HS-5 (cell line): ENCODE measurements at regions not wholly inside any gene's neighbourhood (a gene's known extent, or its start where the extent isn't known, plus 50 kb on each side); places are given as distances from the start of the nearest gene placed in this dataset.

Experiments
- DNase-seq: peaks from one replicate; pipeline ENCODE4 v3.0.0-alpha.2; 2012; ENCODE audit warnings: low read depth

DNA sequence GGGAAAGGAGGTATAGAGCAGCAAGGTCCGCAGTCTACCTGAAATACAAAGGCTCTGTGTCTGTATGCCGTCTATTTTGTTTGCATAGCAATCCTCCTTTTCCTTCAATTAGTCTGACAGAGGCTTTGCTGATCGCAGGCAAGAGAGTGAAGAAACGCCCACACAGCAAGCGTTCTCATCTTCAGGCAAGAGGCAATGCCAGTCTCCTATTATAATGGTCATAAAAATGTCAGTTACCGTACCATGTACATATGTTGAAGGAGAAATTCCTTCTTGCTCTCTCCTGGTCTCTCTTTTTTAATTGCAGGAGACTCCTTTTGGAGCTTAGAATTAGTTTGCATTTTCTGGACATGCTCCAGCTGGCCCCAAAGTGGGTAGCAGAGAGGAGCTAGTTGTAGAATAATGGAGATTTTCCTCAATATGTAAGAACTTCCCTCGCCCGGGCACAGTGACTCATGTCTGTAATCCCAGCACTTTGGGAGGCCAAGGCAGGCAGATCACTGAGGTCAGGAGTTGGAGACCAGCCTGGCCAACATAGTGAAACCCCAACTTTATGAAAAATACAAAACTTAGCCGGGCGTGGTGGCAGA lies 139.5 kb downstream of the PFKFB3 start:
- DNase-seq, result no peak

DNA sequence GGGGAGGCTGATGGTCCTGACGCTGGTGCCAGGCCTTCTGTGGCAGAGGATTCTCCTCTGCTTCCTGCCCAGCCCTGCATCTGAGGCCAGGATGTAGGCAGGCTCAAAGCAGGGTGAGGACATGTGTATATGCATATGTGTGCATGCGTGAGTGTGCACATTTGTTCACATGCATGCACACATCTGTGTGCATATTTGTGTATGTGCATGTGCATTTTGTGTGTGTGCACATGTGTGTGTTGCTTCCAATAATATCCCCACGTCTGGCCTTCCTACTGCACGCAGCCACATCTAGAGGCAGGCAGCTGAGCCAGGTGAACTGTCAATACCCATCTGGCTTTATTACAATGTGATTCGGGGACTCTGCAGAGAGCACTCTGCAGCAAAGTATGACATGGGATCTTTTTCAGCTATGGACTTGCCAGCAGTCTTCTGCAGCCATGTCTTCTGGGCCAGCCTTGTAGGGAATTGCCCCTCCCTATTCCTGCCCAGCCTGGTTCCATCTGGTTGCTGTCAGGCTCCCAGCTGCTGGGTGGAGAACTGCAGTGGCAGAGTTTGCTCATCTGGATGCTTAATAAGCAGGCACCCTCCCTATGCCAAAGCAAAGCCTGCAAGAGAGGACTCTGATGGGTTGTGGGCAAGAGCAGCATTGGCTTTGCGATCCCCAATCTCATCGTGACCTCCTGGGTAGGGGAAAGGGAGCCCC lies 140.7 kb downstream of the PFKFB3 start:
- DNase-seq, result no peak

DNA sequence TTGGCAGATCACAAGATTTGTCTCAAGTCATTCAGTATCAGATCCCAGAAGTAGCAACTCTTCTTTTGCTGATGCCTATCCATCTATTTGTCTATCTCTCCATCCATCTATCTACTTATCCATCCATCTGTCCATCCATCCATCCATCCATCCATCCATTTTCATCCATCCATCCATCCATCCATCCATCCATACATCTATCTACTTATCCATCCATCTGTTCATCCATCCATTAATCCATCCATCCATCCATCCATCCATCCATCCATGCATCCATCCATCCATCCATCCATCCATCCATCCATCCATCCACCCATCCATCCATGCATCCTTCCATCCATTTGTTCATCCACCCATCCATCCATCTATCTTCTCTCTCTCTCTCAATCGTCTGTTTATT lies 142.7 kb downstream of the PFKFB3 start:
- DNase-seq, result no peak

DNA sequence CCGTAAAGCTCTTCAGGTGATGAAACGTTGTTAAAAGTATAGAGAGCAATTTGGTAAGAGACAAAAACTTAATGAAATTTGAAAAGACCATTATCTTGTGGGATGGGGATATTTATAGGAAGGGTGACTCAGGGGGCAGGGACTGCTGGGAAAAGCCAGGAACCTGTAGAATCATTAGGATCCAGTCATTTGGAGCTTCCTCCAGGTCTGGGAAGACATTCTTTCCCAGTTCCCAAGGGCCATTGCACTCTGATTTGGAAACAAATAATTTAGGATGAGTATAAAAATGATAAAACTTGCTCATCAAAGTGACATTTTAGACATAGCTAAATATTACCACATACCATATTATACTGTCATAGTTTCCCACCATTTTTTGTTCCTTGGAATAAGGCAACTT lies 143.9 kb downstream of the PFKFB3 start:
- no peak for DNase-seq

DNA sequence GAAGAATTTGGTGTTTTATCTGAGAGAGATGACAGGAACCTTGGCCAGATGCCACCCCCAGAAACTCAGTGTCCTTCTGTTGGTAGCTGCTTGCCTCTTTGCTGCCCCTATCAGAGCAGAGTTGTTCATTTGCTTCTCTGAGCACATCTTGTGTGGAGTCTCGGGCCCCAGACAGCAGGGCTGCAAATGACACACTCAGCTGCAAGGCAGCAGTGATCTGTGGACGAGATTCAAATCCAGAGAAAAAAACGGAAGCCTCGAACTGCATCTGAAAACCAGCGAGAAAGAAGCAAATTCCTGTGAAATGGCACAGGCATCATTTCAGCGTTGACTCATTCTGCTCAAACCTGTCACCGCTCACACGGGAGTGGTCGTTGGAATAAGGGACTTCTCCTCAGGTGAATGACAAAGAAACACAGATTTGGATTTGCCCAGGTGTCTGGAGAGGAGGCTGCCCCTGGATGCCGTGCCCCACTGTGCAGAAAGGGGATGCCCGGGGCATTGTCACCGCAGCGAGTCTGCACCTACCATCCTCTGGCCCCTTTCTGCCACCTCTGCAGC lies 144.7 kb downstream of the PFKFB3 start:
- no peak for DNase-seq

DNA sequence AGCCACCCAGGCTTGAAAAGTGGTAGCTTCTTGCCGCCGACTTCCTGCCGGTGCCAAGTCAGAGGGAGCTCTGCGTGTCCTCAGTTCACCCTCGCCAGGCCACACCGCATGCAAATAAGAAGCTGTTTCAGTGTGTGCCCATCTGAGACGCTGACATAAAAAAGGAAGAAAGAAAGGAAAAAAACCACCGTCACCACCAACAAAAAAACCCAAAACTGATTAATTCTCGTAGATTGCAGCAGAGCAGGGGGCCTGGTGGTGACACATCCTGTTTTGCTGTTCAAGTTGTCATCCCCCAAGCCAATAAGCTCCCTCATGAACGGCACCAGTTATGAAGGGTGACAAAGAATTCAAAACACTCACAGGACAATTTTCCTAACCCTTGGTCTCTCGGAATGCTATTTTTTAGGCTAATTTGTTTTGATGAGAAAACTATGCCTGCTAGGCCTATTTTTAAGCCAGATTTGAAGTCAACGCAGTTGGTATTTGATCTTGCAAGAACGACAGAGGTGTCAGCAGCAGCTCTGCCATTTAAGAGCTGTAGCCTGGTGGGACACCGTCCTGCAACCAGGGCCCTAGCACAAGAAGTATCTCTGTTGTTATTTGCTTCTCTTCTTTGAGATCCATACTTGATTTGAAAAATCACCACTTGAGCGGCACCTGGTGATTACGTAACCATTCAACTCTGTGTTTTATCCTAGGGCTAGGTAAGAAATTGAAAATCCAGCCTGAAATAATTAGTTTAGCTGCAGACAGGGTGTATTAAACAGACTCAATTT lies 145.6 kb downstream of the PFKFB3 start:
- no peak for DNase-seq

DNA sequence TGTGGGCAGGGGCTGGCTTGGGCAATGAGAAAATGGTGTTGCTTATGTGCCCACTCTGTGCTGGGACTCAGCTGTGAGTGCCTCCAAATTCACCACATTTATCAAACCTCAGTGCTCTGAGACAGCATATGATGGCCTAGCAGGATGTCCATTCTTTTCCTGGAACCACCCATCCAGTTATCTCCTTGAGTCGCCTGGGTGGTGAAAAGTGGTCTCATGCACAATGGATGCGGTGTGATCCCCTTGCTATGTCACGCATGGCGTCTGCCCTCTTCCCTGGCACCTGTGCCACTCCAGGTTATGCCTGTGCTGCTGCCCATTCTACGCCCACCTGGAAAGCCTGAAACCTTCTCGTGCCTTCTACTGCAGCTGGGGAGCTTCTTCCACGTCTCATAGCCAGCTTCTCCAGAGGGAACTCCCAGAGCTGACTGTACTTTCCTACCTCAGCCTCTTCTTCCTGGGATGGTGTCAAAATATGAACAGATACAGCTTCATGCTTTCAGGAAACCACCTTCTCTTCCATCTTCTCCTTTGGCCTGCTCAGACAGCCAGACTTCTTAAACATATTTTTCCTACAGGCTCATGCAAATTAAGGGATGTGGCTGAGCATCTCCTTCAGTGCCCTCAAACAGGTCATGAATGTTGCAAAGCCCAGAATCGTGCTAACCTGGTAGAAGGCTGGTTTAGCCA lies 147.3 kb downstream of the PFKFB3 start:
- no peak for DNase-seq

DNA sequence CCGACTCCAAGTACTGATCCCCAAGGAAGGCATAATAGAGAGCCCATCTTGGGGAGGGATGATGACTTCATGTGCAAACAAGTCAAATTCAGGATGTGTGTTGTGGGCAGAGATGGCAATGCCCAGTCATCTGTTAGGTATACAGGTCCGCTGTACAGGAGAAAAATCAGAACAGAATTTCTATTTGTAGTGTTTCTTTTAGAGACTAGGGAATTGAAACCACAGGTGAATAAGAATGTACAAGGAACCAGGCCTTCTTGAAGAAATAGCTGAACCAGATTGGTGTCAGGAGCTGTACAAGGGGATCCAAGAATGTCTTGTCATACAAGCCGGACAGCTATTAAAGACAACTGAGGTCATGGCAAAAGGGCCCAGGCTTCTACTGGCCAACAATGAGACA lies 147.9 kb downstream of the PFKFB3 start:
- DNase-seq, result no peak

DNA sequence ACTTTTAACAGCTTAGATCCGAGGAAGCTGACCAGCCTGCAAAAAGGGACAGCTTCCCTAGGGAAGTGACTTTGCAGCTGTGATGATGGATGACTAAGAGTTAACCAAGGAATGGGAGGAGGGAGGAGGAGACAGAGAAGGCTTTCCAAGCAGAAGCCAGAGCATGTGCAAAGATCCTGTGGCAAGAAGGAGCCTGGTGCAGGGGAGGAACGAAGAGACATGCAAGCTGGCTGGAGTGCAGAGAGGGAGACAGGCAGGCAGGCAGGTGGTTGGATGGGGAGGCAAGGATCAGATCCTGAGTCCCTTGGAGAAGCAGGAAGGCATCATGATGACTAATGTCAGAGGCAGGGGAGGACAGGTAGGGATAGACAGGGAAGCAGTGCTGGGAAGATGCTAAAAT lies 148.8 kb downstream of the PFKFB3 start:
- no peak for DNase-seq

DNA sequence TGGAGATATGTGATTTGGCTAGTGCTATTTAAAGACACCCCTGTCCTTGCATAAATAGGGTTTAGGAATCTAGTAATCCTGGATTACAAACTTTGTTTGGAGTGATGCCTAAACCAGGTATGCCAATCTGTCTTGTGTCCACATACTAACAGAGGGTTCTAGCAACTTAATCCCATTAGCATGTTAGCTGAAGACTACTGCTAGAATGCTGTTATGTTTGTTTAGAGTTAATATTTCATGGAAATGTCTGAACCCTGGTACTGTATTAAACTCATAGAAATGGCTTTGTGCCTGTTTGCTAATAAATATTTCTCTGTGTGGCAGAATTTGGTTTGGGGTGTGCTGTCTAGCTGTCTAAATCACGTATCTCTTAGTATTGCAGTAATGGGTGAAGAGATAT lies 150.8 kb downstream of the PFKFB3 start:
- no peak for DNase-seq

DNA sequence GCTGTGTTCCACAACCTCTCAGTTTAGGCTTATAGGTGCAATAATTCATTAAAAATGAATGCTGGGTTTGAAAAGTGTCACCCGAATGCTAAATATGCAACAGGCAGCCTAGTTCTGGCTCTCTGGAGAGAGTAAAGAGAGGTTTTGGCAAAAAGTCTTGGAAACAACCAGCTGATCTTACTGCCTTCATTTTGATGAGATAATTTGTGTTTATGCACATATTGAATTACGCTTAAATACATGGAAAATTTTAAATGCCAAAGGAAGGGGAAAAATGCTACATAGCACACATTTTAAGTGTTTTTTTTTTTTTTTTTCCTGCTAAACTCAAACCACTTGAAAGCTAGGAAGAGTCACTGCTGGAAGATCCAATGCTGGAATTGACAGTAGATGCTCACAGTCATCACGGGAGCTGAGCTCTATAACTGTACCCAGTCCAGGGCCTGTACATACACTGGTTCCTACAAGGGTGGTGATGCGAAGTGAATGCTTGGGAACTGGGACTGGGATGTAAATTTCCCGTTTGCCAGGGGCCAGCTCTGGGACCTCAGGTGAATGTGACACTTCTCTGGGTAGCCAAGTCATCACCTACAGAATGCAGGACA lies 151.5 kb downstream of the PFKFB3 start:
- DNase-seq, result no peak

DNA sequence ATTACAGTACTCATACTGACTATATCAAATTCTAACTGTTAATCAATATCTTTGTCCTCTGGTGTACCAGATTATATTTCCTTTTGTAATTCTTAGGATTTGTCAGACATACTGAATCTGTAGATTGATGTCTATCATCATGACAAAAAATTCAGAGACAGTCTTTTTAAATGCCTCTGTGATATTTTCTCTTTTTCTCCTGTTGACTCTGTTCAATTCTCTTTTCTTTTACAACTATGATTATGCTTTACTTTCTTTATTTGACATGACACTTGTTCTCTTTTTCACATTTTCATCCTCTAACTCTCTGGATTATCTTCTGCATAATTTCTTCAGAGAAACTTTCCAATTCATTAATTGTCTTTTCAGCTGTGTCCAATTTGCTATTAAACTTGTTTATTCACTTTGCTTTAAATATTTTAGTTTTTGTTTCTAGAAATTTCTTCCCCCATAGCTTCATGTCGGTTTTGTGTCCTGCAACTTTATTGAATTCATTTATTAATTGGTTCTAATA lies 153.6 kb downstream of the PFKFB3 start:
- no peak for DNase-seq

DNA sequence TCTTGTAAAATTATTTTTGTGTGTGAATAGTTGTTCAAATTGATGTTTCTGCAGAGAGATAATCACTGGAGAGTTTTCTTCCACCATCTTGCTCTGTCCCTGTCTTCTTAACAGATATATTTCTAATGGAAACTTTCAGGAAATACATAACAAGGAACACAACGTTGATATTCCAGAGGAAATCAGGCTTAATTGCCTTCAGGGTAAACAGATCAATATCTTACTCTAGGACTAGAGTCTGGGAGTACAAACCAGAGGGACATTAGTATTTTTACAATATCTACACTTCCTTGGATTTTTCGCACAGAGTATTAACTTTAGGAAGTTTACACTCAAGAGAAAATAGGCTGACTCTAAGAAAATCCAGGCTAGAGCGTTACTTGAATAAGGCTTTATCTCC lies 159.1 kb downstream of the PFKFB3 start:
- DNase-seq, result no peak

DNA sequence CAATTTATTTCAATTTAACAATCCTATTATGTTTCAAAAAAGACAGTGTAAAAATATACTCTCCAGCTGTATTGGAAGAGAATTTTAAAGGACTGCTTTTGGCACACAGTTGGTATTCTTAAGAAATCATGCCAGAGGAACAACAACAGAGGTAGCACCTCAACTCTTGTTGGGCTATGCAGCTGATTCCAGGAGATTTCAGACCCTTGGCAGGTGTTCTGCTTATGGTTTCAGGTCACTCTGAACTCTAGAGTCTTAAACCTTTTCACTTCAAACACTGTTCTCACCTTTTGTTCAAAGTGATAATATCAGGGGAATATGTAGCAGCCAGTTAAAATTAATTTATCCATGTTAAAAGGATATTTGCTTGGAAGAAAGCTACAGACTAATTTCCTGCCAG lies 160.1 kb downstream of the PFKFB3 start:
- no peak for DNase-seq

DNA sequence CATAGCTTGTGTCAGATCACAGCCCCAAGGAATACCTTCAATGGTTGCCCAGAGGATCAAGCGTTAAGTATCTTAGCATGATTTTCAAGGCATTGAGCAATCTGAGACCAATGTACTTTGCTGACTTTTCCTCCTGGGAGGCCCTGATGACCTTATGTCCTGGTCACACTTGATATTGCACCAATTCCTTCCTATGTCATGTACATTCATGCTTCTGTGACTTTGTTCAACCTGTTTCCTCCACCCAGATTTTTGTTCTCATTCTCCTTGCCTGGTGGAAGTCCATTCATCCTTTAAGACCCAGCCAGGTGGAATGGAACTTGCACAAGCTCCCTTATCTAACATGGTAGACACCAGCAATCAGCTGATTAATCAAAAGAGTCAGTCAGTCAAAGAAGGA lies 160.8 kb downstream of the PFKFB3 start:
- no peak for DNase-seq

DNA sequence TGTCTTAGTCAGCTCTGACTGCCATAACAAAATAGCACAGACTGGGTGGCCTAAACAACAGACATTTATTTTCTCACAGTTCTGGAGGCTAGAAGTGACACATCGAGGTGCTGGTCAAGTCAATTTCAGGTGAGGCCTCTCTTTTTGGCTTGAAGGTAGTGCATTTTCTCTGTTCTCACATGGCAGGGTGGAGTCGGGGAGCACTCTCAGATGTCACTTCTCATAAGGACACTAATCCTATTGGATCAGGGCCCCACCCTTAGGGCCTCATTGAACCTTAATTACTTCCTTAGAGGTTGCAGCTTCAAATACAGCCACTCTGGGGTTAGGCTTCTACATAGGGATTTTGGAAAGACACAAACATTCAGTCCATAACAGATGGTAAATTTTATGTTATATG lies 161.6 kb downstream of the PFKFB3 start:
- no peak for DNase-seq

DNA sequence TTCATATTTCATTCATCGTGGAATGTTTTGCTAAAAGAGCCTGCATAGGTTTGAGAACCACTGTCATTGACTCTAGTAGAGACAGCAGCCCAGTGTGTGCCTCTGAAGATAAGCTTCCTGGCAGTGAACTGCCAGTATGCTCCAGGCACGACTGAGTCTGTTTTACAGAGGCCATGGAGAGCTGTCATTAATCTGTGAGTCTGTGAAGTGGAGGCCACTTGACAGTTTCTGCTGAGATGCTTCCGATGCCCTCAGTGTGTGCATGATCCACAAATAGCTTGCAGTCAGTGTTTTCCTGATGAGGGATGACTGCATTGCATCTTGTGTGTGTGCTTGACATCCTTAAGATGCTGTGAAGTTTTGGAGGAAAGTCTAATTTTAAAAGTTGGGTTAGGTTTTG lies 162.2 kb downstream of the PFKFB3 start:
- no peak for DNase-seq

DNA sequence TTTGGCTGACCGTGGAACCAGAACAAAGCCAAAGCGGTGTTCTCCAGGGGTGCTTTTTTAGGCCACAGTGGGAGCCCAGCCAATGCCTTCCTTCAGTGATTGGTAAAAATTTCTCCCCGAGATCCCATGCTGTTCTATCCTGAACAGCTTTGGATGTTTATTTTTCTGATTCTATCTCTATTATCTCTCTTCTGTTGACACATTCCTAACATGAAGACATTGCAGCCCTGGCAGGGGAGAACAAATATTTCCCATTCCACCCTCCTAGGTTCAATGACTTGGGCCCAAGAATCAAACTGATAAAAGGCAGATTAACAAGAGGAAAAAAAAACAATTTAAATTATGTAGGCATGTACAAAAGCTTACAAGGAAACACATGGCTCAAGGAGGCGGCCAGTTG lies 162.7 kb downstream of the PFKFB3 start:
- no peak for DNase-seq
